HL-60 (cell line): ENCODE measurements at regions not wholly inside any gene's neighbourhood (a gene's known extent, or its start where the extent isn't known, plus 50 kb on each side); places are given as distances from the start of the nearest gene placed in this dataset.

ENCODE experiments used
- DNase-seq, 2 experiments: peaks; one replicate each; pipeline ENCODE4 v3.0.0-alpha.2; 2010 to 2020; ENCODE audit warnings: low read depth in 1 of 2, low spot score in 1 of 2
- H3K27ac ChIP-seq: fragments of 250-450 bp; sonication (Bioruptor Pico); replicated peaks from 2 replicates; pipeline ENCODE4 v1.5.1; 2020; ENCODE audit warnings: mild to moderate bottlenecking, moderate library complexity
- H3K27me3 ChIP-seq: fragments of 250-450 bp; sonication (Bioruptor Pico); 2 replicates; pipeline ENCODE4 v1.5.1; 2021; ENCODE audit warnings: mild to moderate bottlenecking, moderate library complexity; ENCODE audit not compliant: insufficient read depth, poor library complexity, severe bottlenecking
- H3K4me3 ChIP-seq: replicated peaks from 2 replicates; pipeline ENCODE4 v1.5.1; 2011; ENCODE audit warnings: mild to moderate bottlenecking, control low read depth, low read length; ENCODE audit not compliant: insufficient read depth
- GABPA ChIP-seq: IDR thresholded peaks from 2 replicates; pipeline ENCODE4 v1.6.1; 2012; ENCODE audit warnings: low read depth
- POLR2AphosphoS5 ChIP-seq: IDR thresholded peaks from 2 replicates; pipeline ENCODE4 v1.6.1; 2012; ENCODE audit warnings: low read depth
- REST ChIP-seq: IDR thresholded peaks from 2 replicates; pipeline ENCODE4 v1.6.1; 2012; ENCODE audit warnings: low read depth; ENCODE audit not compliant: insufficient replicate concordance
- SPI1 ChIP-seq: IDR thresholded peaks from 2 replicates; pipeline ENCODE4 v1.6.1; 2012; ENCODE audit warnings: low read depth, mild to moderate bottlenecking, borderline replicate concordance
- TF ChIP-seq, protein P1 (sequence below): IDR thresholded peaks from one replicate; pipeline ENCODE4 v1.5.1; 2011; ENCODE audit warnings: low read length, control low read depth, inconsistent platforms; ENCODE audit not compliant: insufficient read depth

GRCh38 chr3:144433006-144433405, 461.4 kb downstream of the DIPK2A start:
- no peaks in the 10 kb centered on the region for H3K27me3 ChIP-seq
- DNase-seq = no peak
- H3K27ac ChIP-seq = no peak overlapping the region
- TF ChIP-seq, protein P1, sequence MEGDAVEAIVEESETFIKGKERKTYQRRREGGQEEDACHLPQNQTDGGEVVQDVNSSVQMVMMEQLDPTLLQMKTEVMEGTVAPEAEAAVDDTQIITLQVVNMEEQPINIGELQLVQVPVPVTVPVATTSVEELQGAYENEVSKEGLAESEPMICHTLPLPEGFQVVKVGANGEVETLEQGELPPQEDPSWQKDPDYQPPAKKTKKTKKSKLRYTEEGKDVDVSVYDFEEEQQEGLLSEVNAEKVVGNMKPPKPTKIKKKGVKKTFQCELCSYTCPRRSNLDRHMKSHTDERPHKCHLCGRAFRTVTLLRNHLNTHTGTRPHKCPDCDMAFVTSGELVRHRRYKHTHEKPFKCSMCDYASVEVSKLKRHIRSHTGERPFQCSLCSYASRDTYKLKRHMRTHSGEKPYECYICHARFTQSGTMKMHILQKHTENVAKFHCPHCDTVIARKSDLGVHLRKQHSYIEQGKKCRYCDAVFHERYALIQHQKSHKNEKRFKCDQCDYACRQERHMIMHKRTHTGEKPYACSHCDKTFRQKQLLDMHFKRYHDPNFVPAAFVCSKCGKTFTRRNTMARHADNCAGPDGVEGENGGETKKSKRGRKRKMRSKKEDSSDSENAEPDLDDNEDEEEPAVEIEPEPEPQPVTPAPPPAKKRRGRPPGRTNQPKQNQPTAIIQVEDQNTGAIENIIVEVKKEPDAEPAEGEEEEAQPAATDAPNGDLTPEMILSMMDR = no peak
- no peak overlapping the region for H3K4me3 ChIP-seq

GRCh38 chr3:144437989-144438388, 466.4 kb downstream of the DIPK2A start:
- Histone ChIP-seq H3K27me3 (no peaks in the 10 kb centered on the region), H3K4me3 (no peak overlapping the region), H3K27ac (no peak overlapping the region)
- TF ChIP-seq POLR2AphosphoS5 = no peak
- TF ChIP-seq SPI1 = no peak
- TF ChIP-seq, protein P1 = no peak
- TF ChIP-seq GABPA = no peak
- no peak for TF ChIP-seq REST
- DNase-seq = no peak

DNA sequence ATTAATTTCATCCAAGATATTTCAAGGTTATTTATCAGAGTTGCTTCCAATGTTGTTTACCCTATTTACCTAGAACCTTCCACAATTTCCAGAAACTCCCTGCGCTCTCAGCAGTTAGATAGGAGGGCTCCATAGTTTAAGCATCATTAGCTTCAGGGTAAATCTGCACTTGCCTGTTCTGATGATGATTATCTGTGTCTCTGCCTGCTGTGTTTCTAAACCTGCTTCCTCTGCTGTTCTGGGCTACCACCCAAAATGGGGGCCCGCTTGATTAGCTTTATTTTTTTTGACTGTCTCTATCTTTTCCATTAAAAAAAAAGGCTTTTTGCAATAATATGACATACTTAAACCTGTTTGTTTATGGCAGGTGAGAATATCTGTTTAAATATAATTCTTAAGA, 472.4 kb downstream of the DIPK2A start:
- DNase-seq = no peak
- H3K4me3 ChIP-seq = no peak overlapping the region
- TF ChIP-seq REST (no peak), GABPA (no peak), POLR2AphosphoS5 (no peak), SPI1 (no peak)
- TF ChIP-seq, protein P1 = no peak
- no peak overlapping the region for H3K27ac ChIP-seq
- no peaks in the 10 kb centered on the region for H3K27me3 ChIP-seq

DNA sequence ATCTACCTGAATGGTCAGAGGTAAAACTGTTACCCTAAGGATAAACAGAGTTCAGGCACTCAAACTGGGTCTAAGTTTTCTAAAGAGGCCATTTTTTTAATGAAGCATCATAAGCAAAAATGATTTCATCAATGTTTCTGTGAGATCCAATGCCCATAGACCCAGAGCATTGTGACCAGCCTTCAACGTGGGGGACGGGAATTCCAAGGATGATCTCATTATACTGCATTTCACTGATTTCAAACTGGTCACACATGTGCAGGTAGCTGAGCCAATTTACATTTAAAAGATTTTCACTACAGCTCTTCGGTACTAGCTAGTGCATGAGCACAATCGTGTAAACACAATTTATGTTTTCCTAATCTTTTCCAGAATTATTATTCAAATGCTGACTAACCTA, 472.9 kb downstream of the DIPK2A start:
- Histone ChIP-seq H3K27ac (no peak overlapping the region), H3K4me3 (no peak overlapping the region), H3K27me3 (no peaks in the 10 kb centered on the region)
- no peak for DNase-seq
- no peak for TF ChIP-seq GABPA
- no peak for TF ChIP-seq SPI1
- TF ChIP-seq, protein P1 = no peak
- TF ChIP-seq REST = no peak
- TF ChIP-seq POLR2AphosphoS5 = no peak
